Memory B cell (primary cell): ENCODE measurements at regions not wholly inside any gene's neighbourhood (a gene's known extent, or its start where the extent isn't known, plus 50 kb on each side); places are given as distances from the start of the nearest gene placed in this dataset.
"Not testable (repeated sequence)": the region's sequence is repeated elsewhere in the genome, so short reads cannot be mapped to it uniquely, and the experiment has no call there.

ENCODE experiments used
- ATAC-seq: fragments of 150-1000 bp; cut with Tn5 transposase; 2 replicates; pipeline ENCODE4 v1.10.0; 2021; ENCODE audit warnings: low read depth, mild to moderate bottlenecking, moderate library complexity
- DNase-seq, 2 donors: peaks; one replicate each; pipeline ENCODE4 v3.0.0; 2022; ENCODE audit warnings: low spot score in 2 of 2
- H3K27ac Mint-ChIP-seq: one replicate; pipeline ENCODE4 v1.8.0; 2022; ENCODE audit warnings: mild to moderate bottlenecking, moderate library complexity, mixed read lengths
- H3K27me3 Mint-ChIP-seq: one replicate; pipeline ENCODE4 v1.8.0; 2022; ENCODE audit warnings: mixed read lengths
- H3K36me3 Mint-ChIP-seq: one replicate; pipeline ENCODE4 v1.8.0; 2022; ENCODE audit warnings: mild to moderate bottlenecking, mixed read lengths
- H3K4me1 Mint-ChIP-seq: one replicate; pipeline ENCODE4 v1.8.0; 2022; ENCODE audit warnings: mixed read lengths
- H3K4me3 Mint-ChIP-seq: one replicate; pipeline ENCODE4 v1.8.0; 2022; ENCODE audit warnings: mild to moderate bottlenecking, moderate library complexity, mixed read lengths
- H3K9me3 Mint-ChIP-seq: one replicate; pipeline ENCODE4 v1.8.0; 2022; ENCODE audit warnings: mixed read lengths

GRCh38 chr13:42409551-42409950 lies 137.6 kb downstream of the AKAP11 start:
- no peak for DNase-seq
- peaks cover 17% of the 10 kb centered on the region for H3K4me1 Mint-ChIP-seq
- no peaks in the 10 kb centered on the region for H3K27me3 Mint-ChIP-seq
- H3K4me3 Mint-ChIP-seq: no peak overlapping the region
- no peaks in the 10 kb centered on the region for H3K9me3 Mint-ChIP-seq
- ATAC-seq: no peak
- no peak overlapping the region for H3K27ac Mint-ChIP-seq
- no peaks in the 10 kb centered on the region for H3K36me3 Mint-ChIP-seq

DNA sequence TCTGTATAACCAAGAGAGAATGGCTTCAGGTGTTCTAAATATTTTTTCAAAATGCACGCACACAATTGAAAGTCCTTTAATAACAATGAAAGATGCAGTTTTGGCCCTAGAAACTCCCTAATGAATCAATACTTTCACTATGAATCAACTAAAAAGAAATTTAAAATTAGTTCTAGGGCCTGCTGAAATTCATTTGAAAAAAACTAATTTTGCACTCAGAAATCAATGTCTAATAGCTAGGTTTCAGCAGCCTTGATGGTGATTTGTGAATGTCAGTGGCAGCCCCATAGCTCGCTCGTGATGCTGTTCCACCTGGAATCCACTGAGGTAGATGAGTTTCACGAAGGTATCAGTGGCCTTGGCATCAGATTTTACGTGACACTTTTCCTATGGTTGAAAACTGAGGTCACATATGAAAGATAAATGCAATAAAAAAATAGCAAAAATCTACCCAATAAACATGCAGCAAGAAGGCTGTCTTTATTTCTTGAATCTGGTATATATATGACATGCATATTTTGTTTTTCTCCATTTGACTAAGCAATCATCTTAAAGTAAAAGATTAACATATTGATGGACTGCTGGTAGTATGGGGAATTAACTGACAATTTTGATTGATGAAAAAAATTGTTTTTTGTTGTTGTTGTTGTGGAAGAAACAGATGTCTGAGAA lies 141.0 kb downstream of the AKAP11 start:
- H3K4me3 Mint-ChIP-seq: no peak overlapping the region
- no peak for DNase-seq

GRCh38 chr13:42413484-42413815 lies 141.5 kb downstream of the AKAP11 start:
- no peak for DNase-seq

More for the DNA sequence above, 141.0 kb downstream of the AKAP11 start:
- no peaks in the 10 kb centered on the region for H3K9me3 Mint-ChIP-seq
- H3K36me3 Mint-ChIP-seq: no peaks in the 10 kb centered on the region
- H3K4me1 Mint-ChIP-seq: peaks cover 3% of the 10 kb centered on the region
- H3K27ac Mint-ChIP-seq: no peak overlapping the region
- no peak for ATAC-seq
- H3K27me3 Mint-ChIP-seq: no peaks in the 10 kb centered on the region

GRCh38 chr13:42417626-42418025 lies 145.7 kb downstream of the AKAP11 start:
- no peak for ATAC-seq
- Mint-ChIP-seq H3K36me3 (no peaks in the 10 kb centered on the region), H3K4me3 (no peak overlapping the region), H3K4me1 (peaks cover 5% of the 10 kb centered on the region), H3K27ac (peak overlapping the region; percentile 47), H3K27me3 (no peaks in the 10 kb centered on the region), H3K9me3 (no peaks in the 10 kb centered on the region)
- no peak for DNase-seq

More at GRCh38 chr13:42413484-42413815, 141.5 kb downstream of the AKAP11 start:
- ATAC-seq: no peak
- H3K36me3 Mint-ChIP-seq: no peaks in the 10 kb centered on the region
- no peak overlapping the region for H3K27ac Mint-ChIP-seq
- no peaks in the 10 kb centered on the region for H3K9me3 Mint-ChIP-seq
- H3K4me1 Mint-ChIP-seq: peaks cover 5% of the 10 kb centered on the region
- H3K27me3 Mint-ChIP-seq: no peaks in the 10 kb centered on the region
- H3K4me3 Mint-ChIP-seq: no peak overlapping the region

- no peaks in the 10 kb centered on the region for H3K9me3 Mint-ChIP-seq
- DNase-seq (no peak), ATAC-seq (no peak)
- H3K4me3 Mint-ChIP-seq: no peak overlapping the region
- no peak overlapping the region for H3K27ac Mint-ChIP-seq
- no peaks in the 10 kb centered on the region for H3K36me3 Mint-ChIP-seq
- peaks cover 5% of the 10 kb centered on the region for H3K4me1 Mint-ChIP-seq
- no peaks in the 10 kb centered on the region for H3K27me3 Mint-ChIP-seq
These were observed 146.2 kb downstream of the AKAP11 start for GRCh38 chr13:42418184-42418583.

DNA sequence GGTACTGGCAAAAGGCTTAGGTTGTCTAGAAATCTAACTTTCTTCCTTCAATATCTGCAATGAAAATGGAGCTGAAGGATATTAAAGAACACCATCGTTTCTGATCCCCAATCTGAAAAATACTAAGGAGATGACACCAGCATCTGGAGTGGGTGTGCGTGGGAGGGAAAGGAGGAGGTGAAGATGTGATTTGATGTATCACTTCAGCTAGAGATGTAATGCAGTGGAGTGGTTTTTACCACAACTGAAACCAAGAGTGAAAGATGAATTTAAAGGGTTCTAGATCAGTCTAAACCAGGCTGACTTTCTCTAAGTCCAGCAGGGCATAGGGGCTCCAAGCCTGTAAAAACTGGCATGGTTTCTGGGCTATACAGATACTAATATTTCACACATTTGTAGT lies 148.4 kb downstream of the AKAP11 start:
- H3K4me1 Mint-ChIP-seq: peaks cover 2% of the 10 kb centered on the region
- H3K9me3 Mint-ChIP-seq: no peaks in the 10 kb centered on the region
- no peaks in the 10 kb centered on the region for H3K27me3 Mint-ChIP-seq
- ATAC-seq: no peak
- H3K36me3 Mint-ChIP-seq: no peaks in the 10 kb centered on the region
- no peak for DNase-seq
- no peak overlapping the region for H3K27ac Mint-ChIP-seq
- no peak overlapping the region for H3K4me3 Mint-ChIP-seq

DNA sequence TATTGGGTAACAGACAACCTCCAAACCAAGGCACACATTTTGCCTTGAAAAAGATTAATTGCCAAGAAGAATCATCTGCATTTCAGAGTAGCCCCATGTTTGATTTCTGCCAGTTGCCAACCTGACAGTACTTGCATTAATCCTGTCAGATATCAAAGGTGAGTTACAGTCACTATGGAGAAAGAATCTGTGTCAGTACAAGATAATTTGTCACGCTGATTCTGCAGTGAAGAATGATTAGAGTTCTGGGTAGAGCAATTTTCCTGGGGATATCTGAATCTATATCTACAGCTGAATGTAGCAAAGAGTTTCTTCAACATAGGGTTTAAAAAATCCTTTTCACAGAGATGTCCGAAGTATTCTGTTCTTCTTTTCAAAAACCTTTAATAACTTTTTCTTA lies 150.7 kb downstream of the AKAP11 start:
- Mint-ChIP-seq H3K4me3 (no peak overlapping the region), H3K4me1 (peaks cover 2% of the 10 kb centered on the region), H3K27me3 (no peaks in the 10 kb centered on the region), H3K9me3 (peaks cover 2% of the 10 kb centered on the region), H3K27ac (no peak overlapping the region), H3K36me3 (no peaks in the 10 kb centered on the region)
- ATAC-seq (no peak), DNase-seq (no peak)

DNA sequence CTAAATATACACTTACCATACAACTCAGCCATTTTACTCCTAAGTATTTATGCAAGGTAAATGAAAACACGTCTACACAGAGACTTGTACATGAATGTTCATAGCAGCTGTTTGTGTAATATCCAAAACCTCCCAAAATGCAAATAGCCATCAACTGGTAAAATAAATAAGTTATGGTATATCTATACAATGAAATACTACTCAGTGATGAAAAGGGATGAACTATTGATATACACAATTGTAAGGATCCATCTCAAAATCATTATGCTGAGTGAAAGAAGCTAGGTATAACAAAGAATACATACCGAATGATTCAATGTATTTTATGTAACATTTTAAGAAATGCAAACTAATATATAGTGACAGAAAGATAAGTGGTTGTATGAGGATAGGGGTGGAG lies 149.8 kb upstream of the TNFSF11 start:
- Mint-ChIP-seq H3K4me1 (no peaks in the 10 kb centered on the region), H3K27ac (no peak overlapping the region), H3K36me3 (no peaks in the 10 kb centered on the region), H3K9me3 (peaks cover 2% of the 10 kb centered on the region), H3K27me3 (no peaks in the 10 kb centered on the region), H3K4me3 (no peak overlapping the region)
- DNase-seq (no peak), ATAC-seq (no peak)

- H3K4me3 Mint-ChIP-seq: no peak overlapping the region
- peaks cover 15% of the 10 kb centered on the region for H3K9me3 Mint-ChIP-seq
- H3K4me1 Mint-ChIP-seq: no peaks in the 10 kb centered on the region
- H3K36me3 Mint-ChIP-seq: peaks cover 10% of the 10 kb centered on the region
- no peak for ATAC-seq
- no peak overlapping the region for H3K27ac Mint-ChIP-seq
- DNase-seq: no peak
- H3K27me3 Mint-ChIP-seq: no peaks in the 10 kb centered on the region
These were observed 128.6 kb upstream of the TNFSF11 start for GRCh38 chr13:42445354-42445753.

DNA sequence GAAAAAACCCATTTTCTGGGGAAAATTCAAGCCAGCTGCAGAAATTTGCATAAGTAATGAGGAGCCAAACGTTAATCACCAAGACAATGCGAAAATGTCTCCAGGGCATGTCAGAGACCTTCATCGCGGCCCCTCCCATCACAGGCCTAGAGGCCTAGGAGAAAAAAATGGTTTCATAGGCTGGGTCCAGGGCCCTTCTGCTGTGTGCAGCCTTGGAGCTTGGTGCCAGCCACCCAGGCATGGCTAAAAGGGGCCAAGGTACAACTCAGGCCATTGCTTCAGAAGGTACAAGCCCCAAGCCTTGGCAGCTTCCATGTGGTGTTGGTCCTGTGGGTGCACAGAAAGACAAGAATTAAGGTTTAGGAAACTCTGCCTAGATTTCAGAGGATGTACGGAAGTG lies 127.4 kb upstream of the TNFSF11 start:
- not testable (repeated sequence) for H3K4me3 Mint-ChIP-seq, H3K4me1 Mint-ChIP-seq, H3K27ac Mint-ChIP-seq, ATAC-seq, DNase-seq, H3K27me3 Mint-ChIP-seq
- peaks cover 10% of the 10 kb centered on the region for H3K36me3 Mint-ChIP-seq
- peaks cover 15% of the 10 kb centered on the region for H3K9me3 Mint-ChIP-seq

GRCh38 chr13:42453091-42453645 lies 120.8 kb upstream of the TNFSF11 start:
- Mint-ChIP-seq H3K27me3 (no peaks in the 10 kb centered on the region), H3K4me1 (peaks cover 2% of the 10 kb centered on the region), H3K4me3 (no peak overlapping the region), H3K36me3 (peaks cover 2% of the 10 kb centered on the region), H3K27ac (no peak overlapping the region), H3K9me3 (no peaks in the 10 kb centered on the region)
- DNase-seq (no peak), ATAC-seq (no peak)

- no peak overlapping the region for H3K4me3 Mint-ChIP-seq
- no peak for DNase-seq
- no peak overlapping the region for H3K27ac Mint-ChIP-seq
- no peak for ATAC-seq
- H3K4me1 Mint-ChIP-seq: peaks cover 3% of the 10 kb centered on the region
- H3K36me3 Mint-ChIP-seq: peaks cover 2% of the 10 kb centered on the region
- no peaks in the 10 kb centered on the region for H3K27me3 Mint-ChIP-seq
- no peaks in the 10 kb centered on the region for H3K9me3 Mint-ChIP-seq
These were observed 119.2 kb upstream of the TNFSF11 start for GRCh38 chr13:42454749-42455148.

DNA sequence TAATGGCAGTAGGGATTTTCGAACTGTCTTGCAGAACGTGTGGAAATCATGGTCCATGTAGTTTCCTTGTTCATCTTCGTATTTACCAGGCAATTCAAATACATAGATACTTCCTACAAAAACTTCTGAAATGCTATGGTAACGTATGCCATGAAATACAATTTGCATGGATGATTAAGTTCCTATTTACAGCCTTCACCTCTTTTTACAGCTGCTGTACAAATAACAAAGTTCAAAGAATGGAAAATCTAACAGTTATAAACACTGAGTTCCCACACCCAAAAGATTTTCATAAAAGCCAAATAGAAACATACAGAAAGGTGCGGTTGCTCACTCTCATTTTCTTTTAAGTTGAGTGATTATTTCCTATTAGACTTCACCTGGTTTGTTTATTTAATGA lies 115.8 kb upstream of the TNFSF11 start:
- no peak overlapping the region for H3K27ac Mint-ChIP-seq
- no peak for ATAC-seq
- peaks cover 13% of the 10 kb centered on the region for H3K36me3 Mint-ChIP-seq

DNA sequence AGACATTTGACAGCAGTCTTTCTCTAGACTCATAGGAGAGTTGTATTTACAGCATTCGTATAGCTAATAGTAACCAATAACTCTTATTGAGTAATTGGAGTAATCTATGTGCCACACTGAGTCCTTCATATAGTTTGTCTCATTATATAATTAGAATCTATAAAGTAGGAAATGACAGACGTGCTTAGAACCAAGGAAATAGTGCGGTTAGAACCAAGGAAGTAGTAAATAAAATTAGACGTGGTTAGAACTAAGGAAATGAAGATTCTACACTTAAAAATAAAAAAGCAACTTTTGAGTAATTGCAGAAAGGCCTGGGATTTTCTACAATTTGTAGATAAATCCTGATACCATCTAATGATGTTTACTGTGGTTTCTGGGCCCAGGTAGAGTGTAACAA lies 107.8 kb upstream of the TNFSF11 start:
- Mint-ChIP-seq H3K36me3 (peaks cover 11% of the 10 kb centered on the region), H3K27ac (peak overlapping the region; percentile 21)
- ATAC-seq: peak; percentile 56

More for the DNA sequence above, 115.8 kb upstream of the TNFSF11 start:
- Mint-ChIP-seq H3K4me3 (no peak overlapping the region), H3K27me3 (peaks cover 2% of the 10 kb centered on the region), H3K4me1 (peaks cover 3% of the 10 kb centered on the region), H3K9me3 (peaks cover 7% of the 10 kb centered on the region)
- no peak for DNase-seq

DNA sequence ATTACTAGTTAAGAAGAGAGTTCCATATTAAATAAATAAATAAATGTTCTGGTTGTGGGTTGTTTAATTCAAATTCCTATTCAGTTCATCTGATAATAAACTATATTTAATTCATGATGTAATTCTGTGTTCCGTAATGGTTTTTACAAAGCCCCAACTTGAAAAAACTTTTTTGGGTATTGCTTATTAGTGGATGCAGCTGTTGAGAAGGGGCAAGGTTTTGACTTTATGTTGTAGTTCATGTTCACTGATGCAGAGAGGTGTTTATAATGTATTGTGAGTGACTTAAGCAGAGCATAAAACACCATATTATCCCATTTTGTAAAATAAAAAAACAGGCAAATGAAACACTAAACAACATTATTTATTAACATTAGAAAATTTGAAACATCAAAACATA lies 107.3 kb upstream of the TNFSF11 start:
- H3K27me3 Mint-ChIP-seq: peaks cover 3% of the 10 kb centered on the region
- H3K4me3 Mint-ChIP-seq: no peak overlapping the region
- H3K9me3 Mint-ChIP-seq: peaks cover 9% of the 10 kb centered on the region
- ATAC-seq (peak; percentile 53), DNase-seq (no peak)
- peaks cover 15% of the 10 kb centered on the region for H3K4me1 Mint-ChIP-seq
- H3K36me3 Mint-ChIP-seq: peaks cover 8% of the 10 kb centered on the region
- peak overlapping the region; percentile 21 for H3K27ac Mint-ChIP-seq

More for the DNA sequence above, 107.8 kb upstream of the TNFSF11 start:
- Mint-ChIP-seq H3K4me3 (no peak overlapping the region), H3K4me1 (peaks cover 15% of the 10 kb centered on the region), H3K9me3 (peaks cover 9% of the 10 kb centered on the region), H3K27me3 (peaks cover 3% of the 10 kb centered on the region)
- no peak for DNase-seq
